Heart right ventricle (tissue), 16 donors: ENCODE measurements at regions not wholly inside any gene's neighbourhood (a gene's known extent, or its start where the extent isn't known, plus 50 kb on each side); places are given as distances from the start of the nearest gene placed in this dataset.
"Not testable (repeated sequence)": the region's sequence is repeated elsewhere in the genome, so short reads cannot be mapped to it uniquely, and the experiment has no call there.

ENCODE experiments used
- ATAC-seq, 8 donors: fragments of 200-7000 bp; cut with Tn5 transposase; one replicate each; pipeline ENCODE4 v1.9.1; 2020; ENCODE audit warnings: mild to moderate bottlenecking in 8 of 8, moderate library complexity in 8 of 8, moderate number of reproducible peaks in 1 of 8
- DNase-seq, 2 donors: peaks; one replicate each; pipeline ENCODE4 v3.0.0-alpha.2; 2020
- H3K27ac ChIP-seq, 10 donors: fragments of 200-600 bp; sonication (generic) in 2 of 10; one replicate each; pipeline versions ENCODE4 v1.5.0 to v1.8.0; 2020 to 2022; ENCODE audit warnings: mild to moderate bottlenecking in 3 of 10
- H3K27me3 ChIP-seq, 7 donors: fragments of 200-600 bp; one replicate each; pipeline ENCODE4 v1.8.0; 2021 to 2022; ENCODE audit warnings: mild to moderate bottlenecking in 2 of 7
- H3K36me3 ChIP-seq, 9 donors: fragments of 200-600 bp; sonication (generic) in 1 of 9; one replicate each; pipeline versions ENCODE4 v1.5.0 to v1.8.0; 2020 to 2022; ENCODE audit warnings: mild to moderate bottlenecking in 2 of 9
- H3K4me1 ChIP-seq, 9 donors: fragments of 200-600 bp; sonication (generic) in 1 of 9; one replicate each; pipeline versions ENCODE4 v1.5.0 to v1.8.0; 2020 to 2022; ENCODE audit warnings: mild to moderate bottlenecking in 4 of 9
- H3K4me3 ChIP-seq, 10 donors: fragments of 200-600 bp; sonication (generic) in 2 of 10; one replicate each; pipeline versions ENCODE4 v1.5.0 to v1.8.0; 2020 to 2022; ENCODE audit warnings: mild to moderate bottlenecking in 7 of 10, moderate library complexity in 2 of 10
- H3K9me3 ChIP-seq, 11 donors: fragments of 200-600 bp in 10 of 11; sonication (generic) in 2 of 11; one replicate each; pipeline versions ENCODE4 v1.5.0 to v1.8.0; 2013 to 2022; ENCODE audit warnings: mild to moderate bottlenecking in 2 of 11, control low read depth in 1 of 11, moderate library complexity in 1 of 11
- WGBS, 2 donors: extraction: QIAGEN DNeasy Blood & Tissue Kit; methylation state at CpG; one replicate each; pipeline ENCODE4 v1.1.7; 2013; ENCODE audit warnings: inconsistent platforms in 1 of 2; 5-methylcytosine and 5-hydroxymethylcytosine counted together
- intact Hi-C, 10 donors: fragments of 100-400 bp; cut with DNase I; formaldehyde crosslinking; loops; one replicate each; pipeline versions ENCODE4 v1.11.1 to v1.14.2; 2022
- TF ChIP-seq, protein P1 (sequence below), 9 donors: fragments of 200-600 bp; sonication (generic) in 2 of 9; IDR thresholded peaks; one replicate each; pipeline versions ENCODE4 v1.5.0 to v1.8.0; 2021 to 2022; ENCODE audit warnings: antibody characterized with exemption in 9 of 9, mild to moderate bottlenecking in 5 of 9, moderate library complexity in 1 of 9
- donor health status: Arrhythmogenic right ventricular cardiomyopathy.
- donor health status: ischemic (EF 13 %, LVEDD 7.1; RV severe dilation, severe dysfunction).
- donor health status: healthy with polysubstance abuse.
- donor health status: DM: no; HTN: yes; CAD: no.
- donor health status: DM: no; HTN: no; CAD: no.
- donor health status: ischemic (EF 25% LVEDD 6.9; RV normal size, moderate dysfunction).
- donor health status: ischemic (EF 25% LVEDD 5.7; RV mildly dilated, moderate dysfunction).
- donor health status: healthy.
- donor health status: DM: yes; HTN: yes; CAD: no.
- donor health status: Ischemic cardiomyopathy.
- donor health status: ischemic (EF 35%, LVEDD 5.7; RV mildly dilated, moderate dysfunction).
- donor health status: nonischemic (EF 11% LVEDD 7.7; RV severe dilation, severe dysfunction).
- donor health status: DM: yes; HTN: yes; CAD: no.
- donor health status: PGD.
- donor health status: ischemic (EF 29% LVEDD 5.4; RV normal size, mild dysfunction).
- donor health status: nonischemic (EF 23%, LVEDD 6.1; RV moderate dilation, normal function).

DNA sequence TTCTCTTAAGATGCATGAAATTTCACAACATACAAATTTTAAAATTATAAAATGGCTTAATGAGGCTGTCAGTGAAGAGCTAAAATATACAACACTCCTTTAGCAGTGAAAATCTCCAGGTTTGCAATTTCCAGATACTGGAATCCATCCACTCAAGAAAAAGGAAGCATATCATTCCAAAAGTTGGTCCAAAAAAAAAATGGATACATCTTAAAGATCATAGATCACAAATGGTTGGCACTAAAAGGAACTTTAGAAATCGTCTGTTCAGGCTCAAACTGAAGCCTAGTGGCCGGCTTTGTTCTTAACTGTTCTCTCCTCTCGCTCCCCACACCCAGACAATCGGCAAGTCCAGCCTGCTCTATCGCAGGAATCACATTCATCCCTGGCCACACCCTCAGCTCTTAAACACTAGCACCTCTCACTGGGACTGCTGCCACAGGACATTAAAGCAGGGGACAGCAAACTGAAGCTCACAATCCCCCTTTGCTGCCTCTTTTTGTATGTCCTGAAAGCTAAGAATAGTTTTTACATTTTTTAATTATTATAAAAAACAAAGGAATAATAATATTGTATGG, 130.3 kb upstream of the CDIN1 start:
- H3K27ac ChIP-seq = no peak overlapping the region
- WGBS, 2 donors = 35 to 40% methylated on average over 5 of the region's 5 CpGs
- no peak overlapping the region for H3K4me3 ChIP-seq
- H3K9me3 ChIP-seq = peaks cover 0 to 2% (median 0%) of the 10 kb centered on the region in 11 donors
- TF ChIP-seq, protein P1, sequence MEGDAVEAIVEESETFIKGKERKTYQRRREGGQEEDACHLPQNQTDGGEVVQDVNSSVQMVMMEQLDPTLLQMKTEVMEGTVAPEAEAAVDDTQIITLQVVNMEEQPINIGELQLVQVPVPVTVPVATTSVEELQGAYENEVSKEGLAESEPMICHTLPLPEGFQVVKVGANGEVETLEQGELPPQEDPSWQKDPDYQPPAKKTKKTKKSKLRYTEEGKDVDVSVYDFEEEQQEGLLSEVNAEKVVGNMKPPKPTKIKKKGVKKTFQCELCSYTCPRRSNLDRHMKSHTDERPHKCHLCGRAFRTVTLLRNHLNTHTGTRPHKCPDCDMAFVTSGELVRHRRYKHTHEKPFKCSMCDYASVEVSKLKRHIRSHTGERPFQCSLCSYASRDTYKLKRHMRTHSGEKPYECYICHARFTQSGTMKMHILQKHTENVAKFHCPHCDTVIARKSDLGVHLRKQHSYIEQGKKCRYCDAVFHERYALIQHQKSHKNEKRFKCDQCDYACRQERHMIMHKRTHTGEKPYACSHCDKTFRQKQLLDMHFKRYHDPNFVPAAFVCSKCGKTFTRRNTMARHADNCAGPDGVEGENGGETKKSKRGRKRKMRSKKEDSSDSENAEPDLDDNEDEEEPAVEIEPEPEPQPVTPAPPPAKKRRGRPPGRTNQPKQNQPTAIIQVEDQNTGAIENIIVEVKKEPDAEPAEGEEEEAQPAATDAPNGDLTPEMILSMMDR (IDR thresholded peaks at IDR 0.05) = no peak
- H3K4me1 ChIP-seq = no peaks in the 10 kb centered on the region
- no peak for ATAC-seq
- intact Hi-C loops = no loop called here
- H3K36me3 ChIP-seq = no peaks in the 10 kb centered on the region
- H3K27me3 ChIP-seq = no peaks in the 10 kb centered on the region
- no peak for DNase-seq

DNA sequence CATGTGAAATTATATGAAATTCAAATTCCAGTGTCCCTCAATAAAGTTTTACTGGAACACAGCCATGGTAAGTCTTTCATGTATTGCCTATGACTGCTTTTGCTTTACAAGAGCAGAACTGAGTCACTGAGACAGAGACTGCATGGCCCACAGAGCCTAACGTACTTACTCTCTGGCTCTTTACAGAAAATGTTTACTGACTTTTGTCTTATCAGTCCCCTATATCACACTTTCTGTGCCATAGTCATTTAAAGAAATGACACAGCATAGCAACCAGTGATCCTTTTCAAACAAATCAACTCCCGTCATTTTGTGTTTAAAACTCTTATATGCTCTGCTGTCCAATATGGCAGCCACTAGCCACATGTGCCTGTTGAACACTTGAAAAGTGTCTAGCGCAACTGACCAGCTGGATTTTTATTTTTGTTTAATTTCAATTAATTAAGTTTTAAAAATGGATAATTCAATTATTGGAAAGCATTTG, 129.7 kb upstream of the CDIN1 start:
- 81 to 95% methylated on average over 3 of the region's 3 CpGs for WGBS, 2 donors
- Histone ChIP-seq H3K27me3 (no peaks in the 10 kb centered on the region), H3K9me3 (peaks cover 0 to 4% (median 0%) of the 10 kb centered on the region in 11 donors), H3K36me3 (no peaks in the 10 kb centered on the region), H3K4me1 (no peaks in the 10 kb centered on the region), H3K27ac (no peak overlapping the region), H3K4me3 (no peak overlapping the region)
- intact Hi-C loops = no loop called here
- DNase-seq (no peak), ATAC-seq (no peak)
- TF ChIP-seq, protein P1 (IDR thresholded peaks at IDR 0.05) = no peak

DNA sequence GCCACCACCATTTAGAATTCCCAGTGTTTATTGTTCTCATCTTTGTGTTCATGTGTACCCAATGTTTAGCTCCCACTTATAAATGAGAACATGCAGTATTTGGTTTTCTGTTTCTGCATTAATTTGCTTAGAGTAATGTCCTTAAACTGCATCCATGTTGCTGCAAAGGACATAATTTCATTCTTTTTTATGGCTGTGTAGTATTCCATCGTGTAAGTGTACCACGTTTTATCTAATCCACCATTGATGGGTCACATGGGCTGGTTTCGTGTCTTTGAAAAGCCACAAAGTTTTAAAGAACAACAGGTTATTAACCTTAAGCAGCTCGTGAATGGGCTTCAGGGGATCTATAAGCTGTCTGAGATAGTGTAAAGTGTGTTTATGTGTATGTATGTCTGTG, 125.2 kb upstream of the CDIN1 start:
- H3K36me3 ChIP-seq, H3K27ac ChIP-seq, intact Hi-C loops, DNase-seq, H3K4me1 ChIP-seq, H3K4me3 ChIP-seq, ATAC-seq, H3K9me3 ChIP-seq, H3K27me3 ChIP-seq: not testable (repeated sequence)
- 92 to 93% methylated on average over 4 of the region's 4 CpGs for WGBS, 2 donors

DNA sequence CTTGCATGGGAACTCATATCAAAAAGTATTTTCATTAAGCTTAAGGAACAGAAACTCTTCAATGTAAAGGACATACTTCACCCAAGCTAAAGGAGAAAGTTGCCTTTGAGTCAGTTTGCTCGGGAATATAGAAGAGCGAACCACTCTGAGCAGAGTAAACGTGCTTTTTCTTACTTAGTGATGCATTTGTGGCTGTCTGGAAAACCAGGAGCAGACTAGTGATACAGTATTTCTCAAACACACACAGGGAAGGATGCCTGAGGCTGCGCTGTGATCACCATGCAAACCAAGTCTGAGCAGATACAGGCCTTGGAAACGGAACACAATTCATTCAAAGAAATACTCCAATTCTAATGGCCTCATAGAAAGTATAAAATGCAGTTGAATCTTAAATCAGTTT, 121.0 kb upstream of the CDIN1 start:
- TF ChIP-seq, protein P1 (IDR thresholded peaks at IDR 0.05) = no peak
- intact Hi-C loops = no loop called here
- DNase-seq (no peak), ATAC-seq (no peak)
- 65 to 66% methylated on average over 5 of the region's 5 CpGs for WGBS, 2 donors
- Histone ChIP-seq H3K4me1 (no peaks in the 10 kb centered on the region), H3K4me3 (no peak overlapping the region), H3K9me3 (peaks cover 0 to 30% (median 9%) of the 10 kb centered on the region in 11 donors), H3K27ac (no peak overlapping the region), H3K27me3 (no peaks in the 10 kb centered on the region), H3K36me3 (no peaks in the 10 kb centered on the region)

DNA sequence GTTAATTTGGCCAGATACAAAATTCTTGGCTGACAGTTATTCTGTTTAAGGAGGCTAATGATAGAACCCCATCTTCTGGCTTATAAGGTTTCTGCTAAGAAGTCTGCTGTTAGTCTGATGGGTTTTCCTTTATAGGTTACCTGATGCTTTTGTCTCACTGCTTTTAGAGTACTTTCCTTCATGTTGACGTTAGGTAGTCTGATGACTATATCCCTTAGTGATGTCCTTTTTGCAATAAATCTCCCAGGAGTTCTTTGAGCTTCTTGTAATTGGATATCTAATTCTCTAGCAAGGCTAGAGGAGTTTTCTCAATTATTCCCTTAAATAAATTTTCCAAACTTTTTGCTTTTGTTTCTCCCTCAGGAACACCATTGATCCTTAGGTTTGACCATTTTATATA, 114.1 kb upstream of the CDIN1 start:
- intact Hi-C loops = no loop called here
- ATAC-seq (no peak), DNase-seq (no peak)
- Histone ChIP-seq H3K27me3 (no peaks in the 10 kb centered on the region), H3K9me3 (peaks cover 0 to 30% (median 9%) of the 10 kb centered on the region in 11 donors), H3K36me3 (no peaks in the 10 kb centered on the region), H3K4me1 (no peaks in the 10 kb centered on the region), H3K27ac (no peak overlapping the region), H3K4me3 (no peak overlapping the region)
- TF ChIP-seq, protein P1 (IDR thresholded peaks at IDR 0.05) = no peak
- 88 to 91% methylated on average over 1 of the region's 1 CpG for WGBS, 2 donors
